HAP-1 (cell line): ENCODE measurements at regions not wholly inside any gene's neighbourhood (a gene's known extent, or its start where the extent isn't known, plus 50 kb on each side); places are given as distances from the start of the nearest gene placed in this dataset.
"Not testable (repeated sequence)": the region's sequence is repeated elsewhere in the genome, so short reads cannot be mapped to it uniquely, and the experiment has no call there.

ENCODE experiments used
- DNase-seq, 2 experiments: peaks; one replicate each; pipeline ENCODE4 v3.0.0-alpha.2; 2016 to 2020; ENCODE audit warnings: low spot score in 2 of 2
- H3K27me3 ChIP-seq: fragments of 250-450 bp; sonication (Bioruptor Pico); 2 replicates; pipeline ENCODE4 v1.5.1; 2020; ENCODE audit warnings: low read depth, mild to moderate bottlenecking, moderate library complexity
- H3K36me3 ChIP-seq: fragments of 250-450 bp; sonication (Bioruptor Pico); replicated peaks from 2 replicates; pipeline ENCODE4 v1.5.1; 2020; ENCODE audit warnings: mild to moderate bottlenecking
- H3K4me1 ChIP-seq: fragments of 250-450 bp; sonication (Bioruptor Pico); 2 replicates; pipeline ENCODE4 v1.5.1; 2020; ENCODE audit warnings: mild to moderate bottlenecking
- H3K4me3 ChIP-seq: fragments of 250-450 bp; sonication (Bioruptor Pico); 2 replicates; pipeline ENCODE4 v1.5.1; 2020; ENCODE audit warnings: mild to moderate bottlenecking, moderate library complexity
- H3K9me3 ChIP-seq: fragments of 250-450 bp; sonication (Bioruptor Pico); 2 replicates; pipeline ENCODE4 v1.5.1; 2020; ENCODE audit warnings: mild to moderate bottlenecking, moderate library complexity
- in situ Hi-C: fragments of 300-500 bp; cut with MboI; formaldehyde crosslinking; loops from 3 replicates; pipeline ENCODE4 v1.14.3; 2020; ENCODE audit warnings: low sequenced_read_pairs, inconsistent platforms, mixed read lengths

DNA sequence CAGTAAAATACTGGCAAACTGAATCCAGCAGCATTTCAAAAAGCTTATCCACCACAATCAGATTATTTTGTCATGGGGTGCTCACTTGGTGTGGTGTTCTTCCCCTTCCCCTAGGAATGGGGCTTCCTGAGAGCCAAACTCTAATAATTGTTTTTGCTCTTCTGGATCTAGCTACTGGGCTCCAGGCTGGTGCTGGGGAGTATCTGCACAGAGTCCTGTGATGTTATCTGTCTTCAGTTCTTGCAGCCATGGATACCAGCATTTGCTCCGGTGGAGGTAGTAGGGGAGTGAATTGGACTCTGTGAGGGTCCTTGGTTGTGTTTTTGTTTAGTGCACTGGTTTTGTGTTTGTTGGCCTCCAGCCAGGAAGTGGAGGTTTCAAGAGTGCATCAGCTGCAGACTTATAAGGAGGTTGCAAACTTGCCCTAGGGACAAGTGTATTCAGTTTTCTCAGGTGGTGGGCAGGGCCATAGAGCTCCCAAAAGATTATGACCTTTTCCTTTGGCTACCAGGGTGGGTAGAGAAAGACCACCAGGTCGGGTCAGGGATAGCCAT, 308.5 kb upstream of the MAGI2 start:
- Histone ChIP-seq H3K36me3 (no peaks in the 10 kb centered on the region), H3K27me3 (no peaks in the 10 kb centered on the region), H3K9me3 (no peaks in the 10 kb centered on the region), H3K4me1 (no peaks in the 10 kb centered on the region), H3K4me3 (no peak overlapping the region)
- in situ Hi-C loops = no loop called here
- no peak for DNase-seq

GRCh38 chr7:79750941-79751340, 297.5 kb upstream of the MAGI2 start:
- H3K4me3 ChIP-seq, H3K36me3 ChIP-seq, H3K4me1 ChIP-seq, H3K27me3 ChIP-seq, in situ Hi-C loops, DNase-seq, H3K9me3 ChIP-seq: not testable (repeated sequence)

DNA sequence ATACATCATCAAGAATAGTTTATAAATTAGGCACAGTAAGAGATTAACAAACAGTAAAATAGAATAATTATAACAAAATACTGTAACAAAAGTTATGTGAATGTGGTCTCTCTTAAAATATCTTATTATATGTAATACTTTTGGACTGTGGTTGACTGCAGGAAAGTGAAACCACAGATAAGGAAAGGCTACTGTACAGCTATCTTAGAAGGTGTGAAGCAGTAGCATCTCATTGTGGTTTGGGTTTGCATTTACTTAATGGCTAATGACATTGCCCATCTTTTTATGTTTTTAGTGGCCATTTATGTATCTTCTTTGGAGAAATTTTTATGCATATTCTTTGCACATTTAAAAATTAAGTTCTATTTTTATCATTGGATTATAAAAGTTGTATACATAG, 296.4 kb upstream of the MAGI2 start:
- H3K4me1 ChIP-seq = no peaks in the 10 kb centered on the region
- H3K4me3 ChIP-seq = no peak overlapping the region
- DNase-seq = no peak
- H3K27me3 ChIP-seq = no peaks in the 10 kb centered on the region
- no peaks in the 10 kb centered on the region for H3K9me3 ChIP-seq
- in situ Hi-C loops = no loop called here
- H3K36me3 ChIP-seq = no peaks in the 10 kb centered on the region

DNA sequence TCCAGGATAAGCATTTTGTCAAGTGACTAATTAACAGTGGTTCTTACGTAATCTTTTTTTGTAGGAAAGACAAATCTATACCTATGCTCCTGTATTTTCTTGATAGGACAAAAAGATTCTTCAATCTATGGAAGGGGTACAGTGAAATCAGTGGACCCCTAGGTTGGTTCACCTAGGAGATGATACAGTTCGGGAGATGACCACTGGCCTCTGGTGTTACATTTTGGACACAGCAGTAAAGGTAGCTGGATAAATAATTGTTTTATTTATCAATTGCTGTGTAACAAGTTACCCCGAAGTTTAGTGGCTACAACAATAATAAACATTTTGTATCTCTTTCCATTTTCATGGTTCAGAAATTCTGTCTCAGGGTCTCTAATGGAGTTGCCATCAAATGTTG, 288.2 kb upstream of the MAGI2 start:
- no peaks in the 10 kb centered on the region for H3K36me3 ChIP-seq
- no peaks in the 10 kb centered on the region for H3K9me3 ChIP-seq
- H3K27me3 ChIP-seq = no peaks in the 10 kb centered on the region
- H3K4me1 ChIP-seq = no peaks in the 10 kb centered on the region
- H3K4me3 ChIP-seq = no peak overlapping the region
- in situ Hi-C loops = no loop called here
- DNase-seq = no peak

GRCh38 chr7:79740076-79740475, 286.6 kb upstream of the MAGI2 start:
- no peak overlapping the region for H3K4me3 ChIP-seq
- H3K9me3 ChIP-seq = no peaks in the 10 kb centered on the region
- no peaks in the 10 kb centered on the region for H3K27me3 ChIP-seq
- no peaks in the 10 kb centered on the region for H3K36me3 ChIP-seq
- no peaks in the 10 kb centered on the region for H3K4me1 ChIP-seq
- in situ Hi-C loops = no loop called here
- DNase-seq = no peak

DNA sequence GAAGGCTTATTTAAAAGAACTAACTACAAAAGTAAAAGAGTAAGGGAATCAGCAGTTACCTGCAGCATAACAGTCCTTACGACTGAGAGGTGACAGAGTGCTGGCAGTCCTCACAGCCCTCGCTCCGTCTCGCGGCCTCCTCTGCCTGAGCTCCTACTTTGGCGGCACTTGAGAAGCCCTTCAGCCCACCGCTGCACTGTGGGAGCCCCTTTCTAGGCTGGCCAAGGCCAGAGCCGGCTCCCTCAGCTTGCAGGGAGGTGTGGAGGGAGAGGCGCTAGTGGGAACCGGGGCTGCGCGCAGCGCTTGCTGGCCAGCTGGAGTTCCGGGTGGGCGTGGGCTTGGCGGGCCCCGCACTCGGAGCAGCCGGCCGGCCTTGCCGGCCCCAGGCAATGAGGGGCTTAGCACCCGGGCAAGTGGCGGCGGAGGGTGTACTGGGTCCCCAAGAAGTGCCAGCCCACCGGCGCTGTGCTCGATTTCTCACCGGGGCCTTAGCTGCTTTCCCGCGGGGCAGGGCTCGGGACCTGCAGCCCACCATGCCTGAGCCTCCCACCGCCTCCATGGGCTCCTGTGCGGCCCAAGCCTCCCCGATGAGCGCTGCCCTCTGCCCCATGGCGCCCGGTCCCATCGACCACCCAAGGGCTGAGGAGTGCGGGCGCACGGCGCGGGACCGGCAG, 285.7 kb upstream of the MAGI2 start:
- DNase-seq, H3K9me3 ChIP-seq, in situ Hi-C loops, H3K4me1 ChIP-seq, H3K36me3 ChIP-seq, H3K27me3 ChIP-seq, H3K4me3 ChIP-seq: not testable (repeated sequence)

GRCh38 chr7:79736418-79736817, 283.0 kb upstream of the MAGI2 start:
- Histone ChIP-seq H3K4me3 (no peak overlapping the region), H3K4me1 (no peaks in the 10 kb centered on the region), H3K27me3 (no peaks in the 10 kb centered on the region), H3K36me3 (no peaks in the 10 kb centered on the region), H3K9me3 (no peaks in the 10 kb centered on the region)
- in situ Hi-C loops = no loop called here
- no peak for DNase-seq

DNA sequence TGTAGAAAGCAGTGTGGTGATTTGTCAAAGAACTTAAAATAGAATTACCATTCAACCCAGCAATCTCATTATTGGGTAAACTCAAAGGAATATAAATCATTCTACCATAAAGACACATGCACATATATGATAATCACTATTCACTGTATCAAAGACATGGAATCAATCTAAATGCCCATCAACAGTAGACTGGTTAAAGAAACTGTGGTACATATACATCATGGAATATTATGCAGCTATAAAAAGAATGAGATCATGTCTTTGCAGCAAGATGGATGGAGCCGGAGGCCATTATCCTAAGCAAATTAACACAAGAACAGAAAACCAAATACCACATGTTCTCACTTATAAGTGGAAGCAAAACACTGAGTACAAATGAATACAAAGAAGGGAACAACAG, 281.5 kb upstream of the MAGI2 start:
- DNase-seq = no peak
- Histone ChIP-seq H3K4me3 (no peak overlapping the region), H3K4me1 (no peaks in the 10 kb centered on the region), H3K27me3 (no peaks in the 10 kb centered on the region), H3K36me3 (no peaks in the 10 kb centered on the region), H3K9me3 (no peaks in the 10 kb centered on the region)
- in situ Hi-C loops = no loop called here

- H3K9me3 ChIP-seq = no peaks in the 10 kb centered on the region
- no peaks in the 10 kb centered on the region for H3K36me3 ChIP-seq
- no peak overlapping the region for H3K4me3 ChIP-seq
- in situ Hi-C loops = no loop called here
- no peaks in the 10 kb centered on the region for H3K27me3 ChIP-seq
- H3K4me1 ChIP-seq = no peaks in the 10 kb centered on the region
- no peak for DNase-seq
Observed at GRCh38 chr7:79734181-79734580, 280.7 kb upstream of the MAGI2 start.

DNA sequence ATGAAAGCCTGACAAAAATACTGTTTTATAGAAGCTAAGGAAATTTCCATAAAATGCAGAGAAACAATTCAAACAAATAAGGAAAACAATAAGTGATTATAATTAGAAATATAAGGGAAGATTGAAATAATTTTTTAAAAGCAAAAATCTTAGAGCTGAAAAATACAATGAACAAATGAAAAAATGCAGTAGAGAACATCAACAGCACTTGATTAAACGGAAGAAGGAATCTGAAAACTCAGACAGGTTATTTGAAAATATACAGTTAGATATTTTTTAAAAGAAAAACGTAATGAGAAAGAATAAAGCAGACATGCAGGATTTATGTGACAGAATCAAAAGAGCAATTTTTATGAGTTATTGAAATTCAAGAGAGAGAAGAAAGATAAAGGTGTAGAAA, 279.1 kb upstream of the MAGI2 start:
- H3K9me3 ChIP-seq = no peaks in the 10 kb centered on the region
- H3K27me3 ChIP-seq = no peaks in the 10 kb centered on the region
- in situ Hi-C loops = no loop called here
- no peaks in the 10 kb centered on the region for H3K4me1 ChIP-seq
- no peak overlapping the region for H3K4me3 ChIP-seq
- no peaks in the 10 kb centered on the region for H3K36me3 ChIP-seq
- no peak for DNase-seq

GRCh38 chr7:79730971-79731370, 277.5 kb upstream of the MAGI2 start:
- Histone ChIP-seq H3K4me1 (no peaks in the 10 kb centered on the region), H3K36me3 (no peaks in the 10 kb centered on the region), H3K27me3 (no peaks in the 10 kb centered on the region), H3K9me3 (no peaks in the 10 kb centered on the region), H3K4me3 (no peak overlapping the region)
- in situ Hi-C loops = no loop called here
- DNase-seq = no peak

GRCh38 chr7:79723833-79724618, 270.6 kb upstream of the MAGI2 start:
- H3K9me3 ChIP-seq = no peaks in the 10 kb centered on the region
- no peaks in the 10 kb centered on the region for H3K27me3 ChIP-seq
- no peak for DNase-seq
- no peaks in the 10 kb centered on the region for H3K36me3 ChIP-seq
- H3K4me1 ChIP-seq = no peaks in the 10 kb centered on the region
- in situ Hi-C loops = no loop called here
- no peak overlapping the region for H3K4me3 ChIP-seq

- Histone ChIP-seq H3K36me3 (no peaks in the 10 kb centered on the region), H3K9me3 (no peaks in the 10 kb centered on the region), H3K27me3 (no peaks in the 10 kb centered on the region), H3K4me3 (no peak overlapping the region), H3K4me1 (no peaks in the 10 kb centered on the region)
- in situ Hi-C loops = no loop called here
- no peak for DNase-seq
Observed at GRCh38 chr7:79722217-79722616, 268.8 kb upstream of the MAGI2 start.

DNA sequence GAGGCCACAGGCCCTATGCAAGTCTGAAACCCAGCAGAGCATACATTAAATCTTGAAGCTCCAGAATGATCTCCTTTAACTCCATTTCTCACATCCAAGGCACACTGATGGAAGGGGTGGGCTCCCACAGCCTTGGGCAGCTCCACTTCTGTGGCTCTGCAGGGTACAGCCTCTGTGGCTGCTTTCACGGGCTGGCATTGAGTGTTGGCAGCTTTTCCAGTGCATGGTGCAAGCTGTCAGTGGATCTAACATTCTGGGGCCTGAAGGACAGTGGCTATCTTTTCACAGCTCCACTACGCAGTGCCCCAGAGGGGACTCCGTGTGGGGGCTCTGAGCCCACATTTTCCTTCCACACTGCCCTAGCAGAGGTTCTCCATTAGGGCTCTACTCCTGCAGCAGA, 265.7 kb upstream of the MAGI2 start:
- no peak for DNase-seq
- H3K27me3 ChIP-seq = no peaks in the 10 kb centered on the region
- H3K9me3 ChIP-seq = no peaks in the 10 kb centered on the region
- in situ Hi-C loops = no loop called here
- no peak overlapping the region for H3K4me3 ChIP-seq
- no peaks in the 10 kb centered on the region for H3K4me1 ChIP-seq
- no peaks in the 10 kb centered on the region for H3K36me3 ChIP-seq
